Skin epidermis (tissue), 12 donors: ENCODE measurements at regions not wholly inside any gene's neighbourhood (a gene's known extent, or its start where the extent isn't known, plus 50 kb on each side); places are given as distances from the start of the nearest gene placed in this dataset.

Experiments used
- H3K27ac ChIP-seq, 21 experiments: fragments of 200-600 bp; sonication (generic) in 11 of 21; one replicate each; pipeline ENCODE4 v1.5.0; 2020; ENCODE audit warnings: mild to moderate bottlenecking in 3 of 21, inconsistent platforms in 2 of 21, moderate library complexity in 2 of 21
- H3K4me3 ChIP-seq, 7 experiments: fragments of 200-600 bp; sonication (generic) in 2 of 7; one replicate each; pipeline ENCODE4 v1.5.0; 2020; ENCODE audit warnings: inconsistent platforms in 2 of 7, mild to moderate bottlenecking in 2 of 7, moderate library complexity in 1 of 7

DNA sequence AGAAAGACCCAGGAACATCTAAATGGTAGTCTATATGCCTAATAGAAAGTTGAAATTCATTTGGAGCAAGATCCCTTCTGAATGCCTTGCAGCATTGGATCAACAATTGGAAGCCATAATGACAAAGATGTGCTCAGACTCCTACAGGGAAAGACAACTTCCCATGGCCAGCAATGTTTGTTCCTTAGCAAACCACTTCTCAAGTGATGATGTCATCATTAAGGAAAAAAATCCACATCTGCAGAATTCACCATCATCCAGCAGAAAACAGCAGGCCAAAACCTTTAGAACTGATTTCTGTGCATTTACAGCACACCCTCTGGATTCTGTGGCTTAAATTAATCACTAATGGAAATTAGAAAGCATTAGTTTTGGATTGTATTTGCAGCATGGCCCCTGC is 82.4 kb upstream of the ZIC3 start:
- Histone ChIP-seq H3K4me3 (no peak overlapping the region), H3K27ac (no peak overlapping the region)

GRCh38 chrX:137482136-137482535 is 83.8 kb upstream of the ZIC3 start:
- no peak overlapping the region for H3K4me3 ChIP-seq
- H3K27ac ChIP-seq: no peak overlapping the region

DNA sequence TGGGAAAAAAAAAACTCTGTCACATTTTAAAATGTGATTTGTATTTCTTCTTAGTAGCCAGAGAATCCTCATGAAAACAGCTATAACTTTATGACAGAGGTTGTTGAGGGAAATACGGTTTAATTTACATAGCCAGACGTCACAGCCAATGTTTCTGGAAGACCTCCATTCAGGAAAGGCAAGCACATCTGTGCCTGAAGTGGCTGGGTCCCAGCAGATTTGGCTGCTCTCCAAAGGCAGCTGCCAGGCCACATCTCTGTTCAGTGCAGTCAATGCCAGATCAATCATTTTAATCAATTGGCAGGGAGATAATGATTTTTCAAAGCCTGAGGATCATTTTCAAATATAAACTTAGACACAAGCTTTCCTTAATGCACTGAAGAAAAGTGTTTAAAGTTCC is 86.5 kb upstream of the ZIC3 start:
- no peak overlapping the region for H3K27ac ChIP-seq
- no peak overlapping the region for H3K4me3 ChIP-seq

DNA sequence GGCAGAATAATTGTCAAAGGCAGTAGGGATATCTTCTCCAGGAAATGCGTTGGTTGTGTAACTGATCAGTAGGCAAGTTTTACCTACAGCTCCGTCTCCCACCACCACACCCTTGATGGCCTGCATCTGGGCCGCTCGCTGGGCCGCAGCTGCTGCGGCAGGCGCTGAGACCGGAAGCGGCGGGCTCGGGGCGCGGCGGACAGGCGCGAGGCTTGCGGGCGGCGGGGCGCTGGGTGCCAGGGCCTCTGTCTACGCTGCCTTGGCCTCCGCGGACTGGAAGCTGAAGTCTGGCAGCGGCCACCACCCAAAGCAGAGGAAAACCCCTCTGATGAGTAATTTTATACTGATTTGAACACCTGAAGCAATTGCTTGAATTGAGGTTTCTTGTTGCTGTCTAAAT is 124.2 kb upstream of the ZIC3 start:
- Histone ChIP-seq H3K27ac (no peak overlapping the region), H3K4me3 (no peak overlapping the region)

DNA sequence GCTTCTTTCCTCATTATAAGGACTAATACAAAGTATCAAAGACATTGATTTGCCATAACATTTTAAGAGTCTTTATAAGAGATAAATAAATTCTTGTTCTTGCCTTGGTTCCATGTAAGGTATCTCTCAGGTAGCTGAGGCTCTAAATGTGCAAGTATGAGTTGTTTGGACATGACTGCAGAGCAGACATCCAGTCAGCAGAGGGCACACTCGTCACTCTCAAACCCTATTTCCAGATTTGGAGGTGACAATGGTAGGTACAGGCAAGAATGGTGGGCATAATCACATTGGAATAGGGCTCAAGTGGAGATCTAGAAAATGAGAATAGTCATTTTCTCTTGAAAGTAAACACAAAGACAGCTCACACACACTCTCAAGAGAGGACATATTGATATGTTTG is 133.3 kb upstream of the ZIC3 start:
- H3K27ac ChIP-seq: no peak overlapping the region
- H3K4me3 ChIP-seq: no peak overlapping the region

GRCh38 chrX:137431693-137432488 is 134.0 kb upstream of the ZIC3 start:
- Histone ChIP-seq H3K4me3 (no peak overlapping the region), H3K27ac (no peak overlapping the region)

DNA sequence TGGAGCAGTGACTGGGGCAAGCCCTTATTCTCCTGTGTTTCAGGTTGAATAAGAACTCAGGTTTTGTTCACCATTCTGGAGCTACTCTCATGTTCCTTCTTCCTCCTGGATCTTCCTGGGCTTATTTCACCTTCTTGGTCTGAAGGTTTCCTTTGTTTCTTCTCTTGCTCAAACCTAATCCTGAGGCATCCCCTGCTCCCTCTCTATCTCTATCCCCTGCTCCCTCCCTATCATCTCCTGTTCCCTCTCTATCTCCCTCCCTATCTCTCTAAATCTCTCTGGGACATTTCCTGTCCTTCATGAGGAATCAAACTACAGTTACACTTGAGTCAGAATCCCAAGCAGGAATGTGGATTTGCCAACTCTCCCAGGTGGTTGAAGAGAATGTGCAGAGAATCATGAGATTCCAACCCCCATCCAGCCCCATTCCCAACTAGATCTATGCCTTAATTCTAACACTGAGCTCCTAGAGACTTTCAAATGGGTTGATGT is 134.9 kb upstream of the ZIC3 start:
- Histone ChIP-seq H3K4me3 (no peak overlapping the region), H3K27ac (no peak overlapping the region)

- no peak overlapping the region for H3K4me3 ChIP-seq
These were observed 135.6 kb upstream of the ZIC3 start for GRCh38 chrX:137430301-137430700.

GRCh38 chrX:137428766-137429591 is 136.9 kb upstream of the ZIC3 start:
- Histone ChIP-seq H3K4me3 (peak overlapping the region in 3 of 7 experiments; percentile 36 to 47 (median 37)), H3K27ac (no peak overlapping the region)

More at GRCh38 chrX:137430301-137430700, 135.6 kb upstream of the ZIC3 start:
- H3K27ac ChIP-seq: no peak overlapping the region

DNA sequence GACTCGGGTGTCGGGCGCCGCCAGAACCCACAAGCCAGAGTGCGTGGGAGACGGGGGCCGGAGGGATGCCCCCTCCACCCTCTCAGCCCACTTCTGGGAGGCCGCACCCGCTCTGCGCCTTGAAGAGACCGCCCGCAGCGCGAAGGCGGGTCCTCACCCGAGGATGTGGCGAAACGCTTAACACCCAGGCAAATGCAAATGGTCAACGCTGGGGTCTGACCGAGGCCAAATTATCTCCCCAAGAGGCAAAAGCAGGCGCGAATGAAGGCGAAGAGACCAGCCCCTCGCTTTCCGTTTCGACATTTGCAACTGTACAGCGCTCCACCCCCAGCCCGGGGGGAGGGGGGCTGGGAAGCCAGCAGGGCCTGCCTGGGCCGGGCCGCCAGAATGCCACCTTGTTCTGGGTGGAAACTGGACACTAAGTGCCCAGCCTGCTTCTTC is 137.7 kb upstream of the ZIC3 start:
- H3K27ac ChIP-seq: no peak overlapping the region
- H3K4me3 ChIP-seq: peak overlapping the region; percentile 12 to 47 (median 36)

GRCh38 chrX:137427816-137428215 is 138.1 kb upstream of the ZIC3 start:
- H3K27ac ChIP-seq: no peak overlapping the region
- H3K4me3 ChIP-seq: peak overlapping the region; percentile 12 to 47 (median 36)

GRCh38 chrX:137427426-137427778 is 138.5 kb upstream of the ZIC3 start:
- Histone ChIP-seq H3K27ac (no peak overlapping the region), H3K4me3 (peak overlapping the region in 5 of 7 experiments; percentile 12 to 47 (median 32))

- H3K4me3 ChIP-seq: no peak overlapping the region
- no peak overlapping the region for H3K27ac ChIP-seq
These were observed 139.1 kb upstream of the ZIC3 start for GRCh38 chrX:137426695-137427425.

DNA sequence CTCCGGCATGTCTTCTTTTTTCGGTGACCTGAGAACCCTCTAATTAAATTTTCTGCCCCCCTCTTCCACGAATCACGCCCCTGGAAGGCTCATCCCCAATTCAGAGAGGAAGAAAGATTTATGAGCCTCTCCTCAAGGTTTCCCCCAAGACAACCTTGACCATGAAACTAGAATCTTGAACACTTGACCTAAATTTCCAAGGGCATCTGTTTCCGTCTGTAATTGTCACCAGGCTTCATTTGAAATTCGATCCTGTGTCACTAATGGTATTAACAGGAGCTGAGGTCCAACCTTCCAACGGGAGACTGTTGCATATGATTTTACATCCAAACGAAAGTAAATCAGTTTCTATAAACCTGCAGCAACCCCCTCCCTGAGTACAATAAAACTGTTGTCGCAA is 139.9 kb upstream of the ZIC3 start:
- Histone ChIP-seq H3K27ac (no peak overlapping the region), H3K4me3 (no peak overlapping the region)

GRCh38 chrX:137425273-137425902 is 140.5 kb upstream of the ZIC3 start:
- Histone ChIP-seq H3K27ac (no peak overlapping the region), H3K4me3 (no peak overlapping the region)

DNA sequence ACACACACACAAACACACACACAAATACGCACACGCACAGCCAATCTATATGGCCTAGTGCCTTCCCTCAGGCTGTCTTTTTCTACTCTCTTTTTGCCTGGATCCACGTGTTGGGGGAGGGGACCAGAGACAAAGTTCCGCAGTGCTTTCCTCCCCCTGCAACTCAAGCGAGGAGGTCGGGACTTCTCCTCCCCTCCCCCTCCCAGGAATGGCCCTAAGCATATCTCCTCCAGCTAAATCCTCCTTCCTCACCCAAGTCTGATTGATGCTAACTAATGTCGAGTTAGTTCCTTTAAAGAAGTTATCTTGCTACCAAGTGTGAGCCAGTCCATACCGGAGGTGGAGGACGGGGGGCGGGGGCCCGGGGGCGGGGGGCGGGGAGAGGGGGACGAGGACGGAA is 141.2 kb upstream of the ZIC3 start:
- Histone ChIP-seq H3K4me3 (no peak overlapping the region), H3K27ac (no peak overlapping the region)

- H3K27ac ChIP-seq: no peak overlapping the region
- no peak overlapping the region for H3K4me3 ChIP-seq
These were observed 142.7 kb upstream of the ZIC3 start for GRCh38 chrX:137423241-137423640.

DNA sequence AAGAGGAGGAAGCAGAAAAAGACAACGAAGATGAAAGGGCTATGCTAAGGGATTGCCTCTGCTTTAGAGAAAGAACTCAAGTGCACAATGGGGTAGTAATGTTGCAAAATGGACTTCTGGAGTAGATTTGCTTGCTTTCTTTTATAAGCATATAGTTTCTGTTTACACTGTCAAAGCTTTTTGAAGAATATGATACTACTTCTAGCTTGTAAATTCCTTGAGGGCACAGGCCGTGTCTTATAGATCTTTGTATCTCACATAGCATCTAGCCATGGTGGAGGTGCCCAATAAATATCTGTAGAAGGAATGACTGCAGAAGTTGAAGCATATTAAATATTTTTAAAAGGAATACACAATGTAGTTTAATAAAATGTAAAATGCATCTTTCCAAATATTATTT is 147.8 kb upstream of the ZIC3 start:
- Histone ChIP-seq H3K4me3 (no peak overlapping the region), H3K27ac (no peak overlapping the region)

GRCh38 chrX:137413190-137413589 is 152.7 kb upstream of the ZIC3 start:
- H3K27ac ChIP-seq: no peak overlapping the region
- H3K4me3 ChIP-seq: no peak overlapping the region
